ENCODE measurements at regions not wholly inside any gene's neighbourhood (a gene's known extent, or its start where the extent isn't known, plus 50 kb on each side); places are given as distances from the start of the nearest gene placed in this dataset.

- Mint-ChIP-seq H3K9me3 (no peaks in the 10 kb centered on the region), H3K27ac (no peak overlapping the region), H3K27me3 (no peaks in the 10 kb centered on the region), H3K4me1 (ENCODE audit: low read depth) (no peaks in the 10 kb centered on the region), H3K4me3 (no peak overlapping the region), H3K36me3 (ENCODE audit: low read depth) (no peaks in the 10 kb centered on the region)
- DNase-seq: no peak
Measured at GRCh38 chr10:128867819-128868218, 599.2 kb upstream of the MGMT start.

GRCh38 chr10:128868481-128868880 is 598.6 kb upstream of the MGMT start:
- H3K9me3 Mint-ChIP-seq: no peaks in the 10 kb centered on the region
- H3K36me3 Mint-ChIP-seq (ENCODE audit: low read depth): no peaks in the 10 kb centered on the region
- DNase-seq: no peak
- H3K4me3 Mint-ChIP-seq: no peak overlapping the region
- H3K27ac Mint-ChIP-seq: no peak overlapping the region
- no peaks in the 10 kb centered on the region for H3K4me1 Mint-ChIP-seq (ENCODE audit: low read depth)
- no peaks in the 10 kb centered on the region for H3K27me3 Mint-ChIP-seq

- H3K4me3 Mint-ChIP-seq: no peak overlapping the region
- no peak overlapping the region for H3K27ac Mint-ChIP-seq
- no peaks in the 10 kb centered on the region for H3K9me3 Mint-ChIP-seq
- no peaks in the 10 kb centered on the region for H3K27me3 Mint-ChIP-seq
- DNase-seq: no peak
- no peaks in the 10 kb centered on the region for H3K4me1 Mint-ChIP-seq (ENCODE audit: low read depth)
- no peaks in the 10 kb centered on the region for H3K36me3 Mint-ChIP-seq (ENCODE audit: low read depth)
Measured at GRCh38 chr10:128869101-128869749, 597.8 kb upstream of the MGMT start.

GRCh38 chr10:128870830-128871597 is 596.0 kb upstream of the MGMT start:
- no peak overlapping the region for H3K4me3 Mint-ChIP-seq
- H3K27me3 Mint-ChIP-seq: no peaks in the 10 kb centered on the region
- no peaks in the 10 kb centered on the region for H3K36me3 Mint-ChIP-seq (ENCODE audit: low read depth)
- no peaks in the 10 kb centered on the region for H3K9me3 Mint-ChIP-seq
- H3K27ac Mint-ChIP-seq: no peak overlapping the region
- DNase-seq: no peak
- H3K4me1 Mint-ChIP-seq (ENCODE audit: low read depth): no peaks in the 10 kb centered on the region

GRCh38 chr10:128871671-128872231 is 595.3 kb upstream of the MGMT start:
- DNase-seq: no peak
- Mint-ChIP-seq H3K27me3 (peaks cover 3% of the 10 kb centered on the region), H3K9me3 (no peaks in the 10 kb centered on the region), H3K36me3 (ENCODE audit: low read depth) (no peaks in the 10 kb centered on the region), H3K4me1 (ENCODE audit: low read depth) (no peaks in the 10 kb centered on the region), H3K4me3 (no peak overlapping the region), H3K27ac (no peak overlapping the region)

- Mint-ChIP-seq H3K27ac (no peak overlapping the region), H3K9me3 (no peaks in the 10 kb centered on the region), H3K27me3 (peaks cover 3% of the 10 kb centered on the region), H3K4me1 (ENCODE audit: low read depth) (no peaks in the 10 kb centered on the region), H3K36me3 (ENCODE audit: low read depth) (no peaks in the 10 kb centered on the region), H3K4me3 (no peak overlapping the region)
- no peak for DNase-seq
Measured at GRCh38 chr10:128873411-128874054, 593.5 kb upstream of the MGMT start.

GRCh38 chr10:128874331-128874730 is 592.7 kb upstream of the MGMT start:
- H3K4me1 Mint-ChIP-seq (ENCODE audit: low read depth): no peaks in the 10 kb centered on the region
- no peaks in the 10 kb centered on the region for H3K36me3 Mint-ChIP-seq (ENCODE audit: low read depth)
- no peaks in the 10 kb centered on the region for H3K9me3 Mint-ChIP-seq
- H3K27ac Mint-ChIP-seq: no peak overlapping the region
- H3K4me3 Mint-ChIP-seq: no peak overlapping the region
- peaks cover 3% of the 10 kb centered on the region for H3K27me3 Mint-ChIP-seq
- no peak for DNase-seq

- no peak for DNase-seq
- Mint-ChIP-seq H3K9me3 (no peaks in the 10 kb centered on the region), H3K4me1 (ENCODE audit: low read depth) (no peaks in the 10 kb centered on the region), H3K27me3 (peaks cover 3% of the 10 kb centered on the region), H3K27ac (no peak overlapping the region), H3K36me3 (ENCODE audit: low read depth) (no peaks in the 10 kb centered on the region), H3K4me3 (no peak overlapping the region)
Measured at GRCh38 chr10:128875030-128875744, 591.9 kb upstream of the MGMT start.

- Mint-ChIP-seq H3K36me3 (ENCODE audit: low read depth) (no peaks in the 10 kb centered on the region), H3K27ac (no peak overlapping the region), H3K27me3 (peaks cover 3% of the 10 kb centered on the region), H3K4me3 (no peak overlapping the region), H3K4me1 (ENCODE audit: low read depth) (no peaks in the 10 kb centered on the region), H3K9me3 (no peaks in the 10 kb centered on the region)
- DNase-seq: no peak
Measured at GRCh38 chr10:128875956-128876736, 590.9 kb upstream of the MGMT start.

GRCh38 chr10:128877141-128877540 is 589.9 kb upstream of the MGMT start:
- H3K4me1 Mint-ChIP-seq (ENCODE audit: low read depth): no peaks in the 10 kb centered on the region
- peaks cover 3% of the 10 kb centered on the region for H3K27me3 Mint-ChIP-seq
- no peaks in the 10 kb centered on the region for H3K9me3 Mint-ChIP-seq
- DNase-seq: no peak
- no peak overlapping the region for H3K27ac Mint-ChIP-seq
- H3K36me3 Mint-ChIP-seq (ENCODE audit: low read depth): no peaks in the 10 kb centered on the region
- H3K4me3 Mint-ChIP-seq: no peak overlapping the region

- H3K4me3 Mint-ChIP-seq: no peak overlapping the region
- no peaks in the 10 kb centered on the region for H3K9me3 Mint-ChIP-seq
- peaks cover 3% of the 10 kb centered on the region for H3K27me3 Mint-ChIP-seq
- H3K27ac Mint-ChIP-seq: no peak overlapping the region
- no peaks in the 10 kb centered on the region for H3K4me1 Mint-ChIP-seq (ENCODE audit: low read depth)
- H3K36me3 Mint-ChIP-seq (ENCODE audit: low read depth): no peaks in the 10 kb centered on the region
- no peak for DNase-seq
Measured at GRCh38 chr10:128877936-128878335, 589.1 kb upstream of the MGMT start.

- no peak overlapping the region for H3K27ac Mint-ChIP-seq
- H3K4me3 Mint-ChIP-seq: no peak overlapping the region
- H3K9me3 Mint-ChIP-seq: no peaks in the 10 kb centered on the region
- H3K36me3 Mint-ChIP-seq (ENCODE audit: low read depth): no peaks in the 10 kb centered on the region
- H3K4me1 Mint-ChIP-seq (ENCODE audit: low read depth): no peaks in the 10 kb centered on the region
- DNase-seq: no peak
- peaks cover 3% of the 10 kb centered on the region for H3K27me3 Mint-ChIP-seq
Measured at GRCh38 chr10:128879030-128879429, 588.0 kb upstream of the MGMT start.

GRCh38 chr10:128879441-128880140 is 587.5 kb upstream of the MGMT start:
- Mint-ChIP-seq H3K4me1 (ENCODE audit: low read depth) (no peaks in the 10 kb centered on the region), H3K27ac (no peak overlapping the region), H3K27me3 (peaks cover 3% of the 10 kb centered on the region), H3K36me3 (ENCODE audit: low read depth) (no peaks in the 10 kb centered on the region), H3K4me3 (no peak overlapping the region), H3K9me3 (no peaks in the 10 kb centered on the region)
- DNase-seq: no peak

All from activated T-cell treated with anti-CD3 and anti-CD28 coated beads, Interleukin-2, amount 50 U/mL, for 24 hours (primary cell).